ENCODE measurements at regions not wholly inside any gene's neighbourhood (a gene's known extent, or its start where the extent isn't known, plus 50 kb on each side); places are given as distances from the start of the nearest gene placed in this dataset.
"Not testable (repeated sequence)": the region's sequence is repeated elsewhere in the genome, so short reads cannot be mapped to it uniquely, and the experiment has no call there.

GRCh38 chr15:84151205-84151931, 84.2 kb upstream of the GOLGA6L4 start:
- H3K4me3 ChIP-seq (ENCODE audit: low read length in 3 of 3), result no peak overlapping the region
- no peak overlapping the region for H3K27ac ChIP-seq (ENCODE audit: low read depth, low read length)
- no peaks in the 10 kb centered on the region for H3K27me3 ChIP-seq (ENCODE audit: control insufficient read depth in 3 of 3, insufficient read depth in 3 of 3, low read length in 3 of 3)
- no peaks in the 10 kb centered on the region for H3K4me1 ChIP-seq (ENCODE audit: control insufficient read depth in 3 of 3, insufficient read depth in 3 of 3, low read length in 3 of 3)
- H3K9me3 ChIP-seq (ENCODE audit: control insufficient read depth in 3 of 3, low read length in 3 of 3), result no peaks in the 10 kb centered on the region
- no peak overlapping the region for H3K9ac ChIP-seq (ENCODE audit: low read depth in 1 of 3, low read length in 3 of 3)
- no peaks in the 10 kb centered on the region for H3K36me3 ChIP-seq (ENCODE audit: control insufficient read depth in 3 of 3, insufficient read depth in 3 of 3, low read length in 3 of 3)

GRCh38 chr15:84152381-84152979, 83.1 kb upstream of the GOLGA6L4 start:
- H3K27ac ChIP-seq (ENCODE audit: low read depth, low read length); H3K9ac ChIP-seq (ENCODE audit: low read depth in 1 of 3, low read length in 3 of 3); H3K4me3 ChIP-seq (ENCODE audit: low read length in 3 of 3); H3K4me1 ChIP-seq (ENCODE audit: control insufficient read depth in 3 of 3, insufficient read depth in 3 of 3, low read length in 3 of 3); H3K36me3 ChIP-seq (ENCODE audit: control insufficient read depth in 3 of 3, insufficient read depth in 3 of 3, low read length in 3 of 3); H3K27me3 ChIP-seq (ENCODE audit: control insufficient read depth in 3 of 3, insufficient read depth in 3 of 3, low read length in 3 of 3); H3K9me3 ChIP-seq (ENCODE audit: control insufficient read depth in 3 of 3, low read length in 3 of 3): not testable (repeated sequence)

- H3K27me3 ChIP-seq (ENCODE audit: control insufficient read depth in 3 of 3, insufficient read depth in 3 of 3, low read length in 3 of 3); H3K36me3 ChIP-seq (ENCODE audit: control insufficient read depth in 3 of 3, insufficient read depth in 3 of 3, low read length in 3 of 3); H3K9ac ChIP-seq (ENCODE audit: low read depth in 1 of 3, low read length in 3 of 3); H3K27ac ChIP-seq (ENCODE audit: low read depth, low read length); H3K4me3 ChIP-seq (ENCODE audit: low read length in 3 of 3); H3K9me3 ChIP-seq (ENCODE audit: control insufficient read depth in 3 of 3, low read length in 3 of 3); H3K4me1 ChIP-seq (ENCODE audit: control insufficient read depth in 3 of 3, insufficient read depth in 3 of 3, low read length in 3 of 3): not testable (repeated sequence)
Observed at GRCh38 chr15:84153655-84154140, 81.9 kb upstream of the GOLGA6L4 start.

GRCh38 chr15:84154314-84154713, 81.3 kb upstream of the GOLGA6L4 start:
- not testable (repeated sequence) for H3K27ac ChIP-seq (ENCODE audit: low read depth, low read length)

GRCh38 chr15:84154787-84155186, 80.8 kb upstream of the GOLGA6L4 start:
- not testable (repeated sequence) for H3K9me3 ChIP-seq (ENCODE audit: control insufficient read depth in 3 of 3, low read length in 3 of 3)

More at GRCh38 chr15:84154314-84154713, 81.3 kb upstream of the GOLGA6L4 start:
- H3K9me3 ChIP-seq (ENCODE audit: control insufficient read depth in 3 of 3, low read length in 3 of 3); H3K4me1 ChIP-seq (ENCODE audit: control insufficient read depth in 3 of 3, insufficient read depth in 3 of 3, low read length in 3 of 3); H3K9ac ChIP-seq (ENCODE audit: low read depth in 1 of 3, low read length in 3 of 3); H3K36me3 ChIP-seq (ENCODE audit: control insufficient read depth in 3 of 3, insufficient read depth in 3 of 3, low read length in 3 of 3); H3K27me3 ChIP-seq (ENCODE audit: control insufficient read depth in 3 of 3, insufficient read depth in 3 of 3, low read length in 3 of 3); H3K4me3 ChIP-seq (ENCODE audit: low read length in 3 of 3): not testable (repeated sequence)

GRCh38 chr15:84155792-84156587, 79.6 kb upstream of the GOLGA6L4 start:
- H3K9ac ChIP-seq (ENCODE audit: low read depth in 1 of 3, low read length in 3 of 3); H3K27me3 ChIP-seq (ENCODE audit: control insufficient read depth in 3 of 3, insufficient read depth in 3 of 3, low read length in 3 of 3); H3K9me3 ChIP-seq (ENCODE audit: control insufficient read depth in 3 of 3, low read length in 3 of 3); H3K27ac ChIP-seq (ENCODE audit: low read depth, low read length); H3K4me1 ChIP-seq (ENCODE audit: control insufficient read depth in 3 of 3, insufficient read depth in 3 of 3, low read length in 3 of 3); H3K36me3 ChIP-seq (ENCODE audit: control insufficient read depth in 3 of 3, insufficient read depth in 3 of 3, low read length in 3 of 3); H3K4me3 ChIP-seq (ENCODE audit: low read length in 3 of 3): not testable (repeated sequence)

More at GRCh38 chr15:84154787-84155186, 80.8 kb upstream of the GOLGA6L4 start:
- H3K27ac ChIP-seq (ENCODE audit: low read depth, low read length); H3K4me3 ChIP-seq (ENCODE audit: low read length in 3 of 3); H3K36me3 ChIP-seq (ENCODE audit: control insufficient read depth in 3 of 3, insufficient read depth in 3 of 3, low read length in 3 of 3); H3K27me3 ChIP-seq (ENCODE audit: control insufficient read depth in 3 of 3, insufficient read depth in 3 of 3, low read length in 3 of 3); H3K4me1 ChIP-seq (ENCODE audit: control insufficient read depth in 3 of 3, insufficient read depth in 3 of 3, low read length in 3 of 3); H3K9ac ChIP-seq (ENCODE audit: low read depth in 1 of 3, low read length in 3 of 3): not testable (repeated sequence)

- H3K36me3 ChIP-seq (ENCODE audit: control insufficient read depth in 3 of 3, insufficient read depth in 3 of 3, low read length in 3 of 3); H3K27ac ChIP-seq (ENCODE audit: low read depth, low read length); H3K4me1 ChIP-seq (ENCODE audit: control insufficient read depth in 3 of 3, insufficient read depth in 3 of 3, low read length in 3 of 3); H3K4me3 ChIP-seq (ENCODE audit: low read length in 3 of 3); H3K27me3 ChIP-seq (ENCODE audit: control insufficient read depth in 3 of 3, insufficient read depth in 3 of 3, low read length in 3 of 3); H3K9ac ChIP-seq (ENCODE audit: low read depth in 1 of 3, low read length in 3 of 3); H3K9me3 ChIP-seq (ENCODE audit: control insufficient read depth in 3 of 3, low read length in 3 of 3): not testable (repeated sequence)
Observed at GRCh38 chr15:84156588-84156840, 79.1 kb upstream of the GOLGA6L4 start.

- H3K4me3 ChIP-seq (ENCODE audit: low read length in 3 of 3); H3K4me1 ChIP-seq (ENCODE audit: control insufficient read depth in 3 of 3, insufficient read depth in 3 of 3, low read length in 3 of 3); H3K36me3 ChIP-seq (ENCODE audit: control insufficient read depth in 3 of 3, insufficient read depth in 3 of 3, low read length in 3 of 3); H3K9me3 ChIP-seq (ENCODE audit: control insufficient read depth in 3 of 3, low read length in 3 of 3); H3K27me3 ChIP-seq (ENCODE audit: control insufficient read depth in 3 of 3, insufficient read depth in 3 of 3, low read length in 3 of 3); H3K27ac ChIP-seq (ENCODE audit: low read depth, low read length); H3K9ac ChIP-seq (ENCODE audit: low read depth in 1 of 3, low read length in 3 of 3): not testable (repeated sequence)
Observed at GRCh38 chr15:84157056-84157632, 78.4 kb upstream of the GOLGA6L4 start.

GRCh38 chr15:84157857-84158256, 77.7 kb upstream of the GOLGA6L4 start:
- not testable (repeated sequence) for H3K27ac ChIP-seq (ENCODE audit: low read depth, low read length); H3K9me3 ChIP-seq (ENCODE audit: control insufficient read depth in 3 of 3, low read length in 3 of 3); H3K36me3 ChIP-seq (ENCODE audit: control insufficient read depth in 3 of 3, insufficient read depth in 3 of 3, low read length in 3 of 3); H3K4me1 ChIP-seq (ENCODE audit: control insufficient read depth in 3 of 3, insufficient read depth in 3 of 3, low read length in 3 of 3); H3K4me3 ChIP-seq (ENCODE audit: low read length in 3 of 3); H3K27me3 ChIP-seq (ENCODE audit: control insufficient read depth in 3 of 3, insufficient read depth in 3 of 3, low read length in 3 of 3); H3K9ac ChIP-seq (ENCODE audit: low read depth in 1 of 3, low read length in 3 of 3)
